HFFc6 (cell line): ENCODE measurements at regions not wholly inside any gene's neighbourhood (a gene's known extent, or its start where the extent isn't known, plus 50 kb on each side); places are given as distances from the start of the nearest gene placed in this dataset.

Experiments used
- DNase-seq: peaks from one replicate; pipeline ENCODE4 v3.0.0-alpha.2; 2018
- H3K27ac Mint-ChIP-seq: 2 replicates; pipeline ENCODE4 v1.8.0; 2020; ENCODE audit warnings: mild to moderate bottlenecking, mixed read lengths
- H3K27me3 Mint-ChIP-seq: 2 replicates; pipeline ENCODE4 v1.8.0; 2021; ENCODE audit warnings: mild to moderate bottlenecking, moderate library complexity, mixed read lengths; ENCODE audit not compliant: insufficient read depth
- H3K36me3 Mint-ChIP-seq: 2 replicates; pipeline ENCODE4 v1.8.0; 2021; ENCODE audit warnings: low read depth, mixed read lengths
- H3K4me1 Mint-ChIP-seq: 2 replicates; pipeline ENCODE4 v1.8.0; 2020; ENCODE audit warnings: low read depth, mixed read lengths
- H3K4me3 Mint-ChIP-seq: 2 replicates; pipeline ENCODE4 v1.8.0; 2020; ENCODE audit warnings: mild to moderate bottlenecking, moderate library complexity, mixed read lengths
- H3K9me3 Mint-ChIP-seq: 2 replicates; pipeline ENCODE4 v1.8.0; 2020; ENCODE audit warnings: mild to moderate bottlenecking, mixed read lengths
- CTCF ChIP-seq: fragments of 200-600 bp; sonication (generic); IDR thresholded peaks from 2 replicates; pipeline ENCODE4 v1.5.0; 2021; ENCODE audit warnings: antibody characterized with exemption, mild to moderate bottlenecking

GRCh38 chrX:129026202-129026601 lies 497.1 kb downstream of the SMARCA1 start:
- no peak for TF ChIP-seq CTCF
- peaks cover 12% of the 10 kb centered on the region; the same call in 1 of the 2 replicates for H3K9me3 Mint-ChIP-seq
- no peak for DNase-seq
- no peak overlapping the region for H3K27ac Mint-ChIP-seq
- no peaks in the 10 kb centered on the region for H3K36me3 Mint-ChIP-seq
- no peaks in the 10 kb centered on the region for H3K27me3 Mint-ChIP-seq
- no peak overlapping the region for H3K4me3 Mint-ChIP-seq
- no peaks in the 10 kb centered on the region for H3K4me1 Mint-ChIP-seq

GRCh38 chrX:129025376-129025775 lies 497.9 kb downstream of the SMARCA1 start:
- Mint-ChIP-seq H3K4me1 (no peaks in the 10 kb centered on the region), H3K27ac (no peak overlapping the region), H3K4me3 (no peak overlapping the region), H3K27me3 (no peaks in the 10 kb centered on the region), H3K9me3 (peaks cover 12% of the 10 kb centered on the region; the same call in 1 of the 2 replicates), H3K36me3 (no peaks in the 10 kb centered on the region)
- no peak for TF ChIP-seq CTCF
- DNase-seq, result no peak

DNA sequence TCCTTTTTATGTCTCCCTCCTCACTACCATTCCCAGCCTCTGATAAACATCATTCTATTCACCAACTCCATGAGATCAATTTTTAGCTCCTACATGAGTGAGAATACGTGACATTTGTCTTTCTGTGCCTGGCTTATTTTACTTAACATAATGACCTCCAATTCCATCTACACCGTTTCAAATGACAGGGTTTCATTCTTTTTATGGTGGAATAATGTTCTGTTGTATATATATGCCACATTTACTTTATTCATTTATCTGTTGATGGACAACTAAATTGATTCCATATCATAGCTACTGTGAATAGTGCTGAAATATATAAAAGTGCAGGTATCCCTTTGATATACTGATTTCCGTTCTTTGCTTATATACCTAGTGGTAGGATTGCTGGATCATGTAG lies 503.9 kb downstream of the SMARCA1 start:
- Mint-ChIP-seq H3K9me3 (peaks cover 9% of the 10 kb centered on the region; the same call in 1 of the 2 replicates), H3K27me3 (no peaks in the 10 kb centered on the region), H3K27ac (no peak overlapping the region)

GRCh38 chrX:129015381-129015780 lies 507.9 kb downstream of the SMARCA1 start:
- Mint-ChIP-seq H3K27ac (no peak overlapping the region), H3K36me3 (no peaks in the 10 kb centered on the region), H3K4me1 (no peaks in the 10 kb centered on the region), H3K4me3 (no peak overlapping the region), H3K9me3 (no peaks in the 10 kb centered on the region; the same call in 1 of the 2 replicates), H3K27me3 (no peaks in the 10 kb centered on the region)
- TF ChIP-seq CTCF, result no peak
- DNase-seq, result no peak

More for the DNA sequence above, 503.9 kb downstream of the SMARCA1 start:
- no peak for TF ChIP-seq CTCF
- Mint-ChIP-seq H3K4me1 (no peaks in the 10 kb centered on the region), H3K36me3 (no peaks in the 10 kb centered on the region), H3K4me3 (no peak overlapping the region)
- DNase-seq, result no peak

- no peak overlapping the region for H3K27ac Mint-ChIP-seq
- H3K36me3 Mint-ChIP-seq, result no peaks in the 10 kb centered on the region
- H3K4me1 Mint-ChIP-seq, result no peaks in the 10 kb centered on the region
- H3K9me3 Mint-ChIP-seq, result no peaks in the 10 kb centered on the region
- H3K4me3 Mint-ChIP-seq, result no peak overlapping the region
- TF ChIP-seq CTCF, result no peak
- no peaks in the 10 kb centered on the region for H3K27me3 Mint-ChIP-seq
- DNase-seq, result no peak
Observed at GRCh38 chrX:129013574-129013973, 509.7 kb downstream of the SMARCA1 start.

DNA sequence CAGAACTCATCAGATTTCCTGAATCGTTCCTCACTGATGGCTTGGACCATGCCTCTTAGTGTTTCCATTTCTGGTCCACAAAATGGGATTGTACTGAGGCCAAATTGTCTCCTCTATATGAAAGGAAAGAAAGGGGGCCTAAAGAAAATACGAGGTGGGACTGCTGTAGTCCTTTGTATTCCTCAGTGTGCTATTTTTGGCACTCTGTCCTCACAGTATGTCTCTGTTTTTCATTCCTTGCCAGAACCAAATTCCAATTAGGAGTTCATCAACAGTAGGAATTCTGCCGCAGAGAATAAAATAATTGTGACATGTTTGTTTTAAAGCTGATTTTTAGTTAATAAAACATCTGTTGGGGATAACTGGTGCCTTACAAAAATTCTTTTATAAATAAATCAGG lies 515.7 kb downstream of the SMARCA1 start:
- no peaks in the 10 kb centered on the region for H3K9me3 Mint-ChIP-seq
- H3K36me3 Mint-ChIP-seq, result no peaks in the 10 kb centered on the region
- no peak overlapping the region for H3K4me3 Mint-ChIP-seq
- H3K27me3 Mint-ChIP-seq, result no peaks in the 10 kb centered on the region
- H3K27ac Mint-ChIP-seq, result no peak overlapping the region
- no peak for DNase-seq
- TF ChIP-seq CTCF, result no peak
- H3K4me1 Mint-ChIP-seq, result no peaks in the 10 kb centered on the region
